Body of pancreas (tissue), 4 donors: ENCODE measurements at regions not wholly inside any gene's neighbourhood (a gene's known extent, or its start where the extent isn't known, plus 50 kb on each side); places are given as distances from the start of the nearest gene placed in this dataset.

Experiments
- ATAC-seq: fragments of 150-250 bp; one replicate; pipeline ENCODE4 v1.9.1; 2016
- DNase-seq, 4 donors: peaks; one replicate each; pipeline ENCODE4 v3.0.0-alpha.2; 2019
- H3K27ac ChIP-seq, 4 donors: fragments of 200-600 bp; sonication (generic); 1 replicate in 3 of 4; 2 replicates in 1 of 4; pipeline versions ENCODE4 v1.5.1 to v1.6.1; 2016 to 2019; ENCODE audit warnings: mild to moderate bottlenecking in 1 of 4, mixed read lengths in 1 of 4, moderate library complexity in 1 of 4
- H3K27me3 ChIP-seq, 2 donors: fragments of 200-600 bp; sonication (generic); one replicate each; pipeline ENCODE4 v1.6.0; 2016; ENCODE audit warnings: mild to moderate bottlenecking in 1 of 2
- H3K36me3 ChIP-seq, 2 donors: fragments of 200-600 bp; sonication (generic); replicated peaks in 1 of 2; 2 replicates each; pipeline ENCODE4 v1.5.1; 2016; ENCODE audit warnings: low read depth in 2 of 2; ENCODE audit not compliant: insufficient read depth in 1 of 2
- H3K4me1 ChIP-seq: fragments of 200-600 bp; sonication (generic); one replicate; pipeline ENCODE4 v1.6.0; 2016
- H3K4me3 ChIP-seq, 2 donors: fragments of 200-600 bp; sonication (generic); 1 replicate in 1 of 2; 2 replicates in 1 of 2; pipeline ENCODE4 v1.5.1; 2016 to 2019
- H3K9me3 ChIP-seq, 3 donors: fragments of 200-600 bp; sonication (generic); 1 replicate in 2 of 3; 2 replicates in 1 of 3; pipeline ENCODE4 v1.5.1; 2016
- POLR2A ChIP-seq, 3 donors: fragments of 450-650 bp; IDR thresholded peaks; one replicate each; pipeline ENCODE4 v1.6.1; 2016; ENCODE audit warnings: antibody characterized with exemption in 3 of 3, mild to moderate bottlenecking in 2 of 3
- WGBS, 2 donors: methylation state at CpG; one replicate each; pipeline ENCODE4 v1.1.5; 2017; 5-methylcytosine and 5-hydroxymethylcytosine counted together
- intact Hi-C: fragments of 100-400 bp; cut with DNase I; formaldehyde crosslinking; loops from one replicate; pipeline ENCODE4 v1.15.1; 2023
- TF ChIP-seq, protein P1 (sequence below), 7 experiments: fragments of 450-650 bp in 4 of 7; fragments of 200-600 bp in 3 of 7; sonication (generic) in 3 of 7; IDR thresholded peaks; one replicate each; pipeline ENCODE4 v1.5.1; 2016 to 2019; ENCODE audit warnings: antibody characterized with exemption in 7 of 7

DNA sequence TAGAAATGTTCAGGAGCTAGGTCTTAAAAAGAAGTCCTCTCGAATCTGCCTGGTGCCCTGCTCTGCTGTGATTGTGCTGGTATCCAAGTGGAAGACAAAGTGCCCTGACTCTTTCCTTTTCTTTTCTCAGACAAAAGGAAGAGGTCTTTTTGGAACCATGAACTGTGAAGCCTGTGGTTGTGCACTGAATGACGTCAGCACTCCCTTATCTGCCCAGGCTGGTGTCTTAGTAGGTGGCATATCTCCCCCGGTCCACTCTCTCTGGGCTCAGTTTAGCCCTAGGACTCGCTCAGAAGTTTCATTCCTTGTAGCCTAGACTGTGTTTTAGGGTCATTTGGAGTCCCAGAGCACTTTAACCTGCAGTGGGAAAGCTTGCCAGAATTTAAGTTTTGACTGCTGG lies 400.3 kb upstream of the CT83 start:
- no peaks in the 10 kb centered on the region for H3K36me3 ChIP-seq
- no peak overlapping the region for H3K27ac ChIP-seq
- ATAC-seq (no peak), DNase-seq (no peak)
- intact Hi-C loops, result no loop called here
- no peaks in the 10 kb centered on the region for H3K9me3 ChIP-seq
- H3K4me1 ChIP-seq, result no peaks in the 10 kb centered on the region
- no peaks in the 10 kb centered on the region for H3K27me3 ChIP-seq
- no peak for TF ChIP-seq POLR2A (IDR thresholded peaks at IDR 0.05)
- TF ChIP-seq, protein P1, sequence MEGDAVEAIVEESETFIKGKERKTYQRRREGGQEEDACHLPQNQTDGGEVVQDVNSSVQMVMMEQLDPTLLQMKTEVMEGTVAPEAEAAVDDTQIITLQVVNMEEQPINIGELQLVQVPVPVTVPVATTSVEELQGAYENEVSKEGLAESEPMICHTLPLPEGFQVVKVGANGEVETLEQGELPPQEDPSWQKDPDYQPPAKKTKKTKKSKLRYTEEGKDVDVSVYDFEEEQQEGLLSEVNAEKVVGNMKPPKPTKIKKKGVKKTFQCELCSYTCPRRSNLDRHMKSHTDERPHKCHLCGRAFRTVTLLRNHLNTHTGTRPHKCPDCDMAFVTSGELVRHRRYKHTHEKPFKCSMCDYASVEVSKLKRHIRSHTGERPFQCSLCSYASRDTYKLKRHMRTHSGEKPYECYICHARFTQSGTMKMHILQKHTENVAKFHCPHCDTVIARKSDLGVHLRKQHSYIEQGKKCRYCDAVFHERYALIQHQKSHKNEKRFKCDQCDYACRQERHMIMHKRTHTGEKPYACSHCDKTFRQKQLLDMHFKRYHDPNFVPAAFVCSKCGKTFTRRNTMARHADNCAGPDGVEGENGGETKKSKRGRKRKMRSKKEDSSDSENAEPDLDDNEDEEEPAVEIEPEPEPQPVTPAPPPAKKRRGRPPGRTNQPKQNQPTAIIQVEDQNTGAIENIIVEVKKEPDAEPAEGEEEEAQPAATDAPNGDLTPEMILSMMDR (IDR thresholded peaks at IDR 0.05), result no peak
- H3K4me3 ChIP-seq, result no peak overlapping the region
- 51% methylated on average over 4 of the region's 4 CpGs; no CpG with 5 or more reads in 1 of the 2 donors for WGBS, 2 donors

DNA sequence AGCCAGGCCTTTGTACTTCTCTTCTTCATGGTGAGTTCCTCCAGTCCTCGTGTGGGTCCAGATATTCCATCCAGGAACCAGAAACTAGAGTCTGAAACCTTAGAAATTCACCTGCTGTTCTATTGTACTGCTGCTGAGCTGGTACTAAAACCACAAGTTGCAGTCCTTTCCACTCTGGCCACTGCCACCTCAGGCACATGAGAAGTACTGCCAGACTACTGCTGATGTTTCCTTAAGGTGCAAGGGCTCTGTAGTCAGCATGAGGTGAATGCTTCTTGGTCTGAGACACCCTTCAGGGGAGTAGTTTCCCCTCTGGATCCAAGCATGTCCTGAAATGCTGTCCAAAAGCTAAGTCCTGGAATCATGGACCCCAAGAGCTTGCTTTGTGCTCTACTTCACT lies 399.6 kb upstream of the CT83 start:
- 17 to 50% methylated on average over 1 of the region's 1 CpG for WGBS, 2 donors
- Histone ChIP-seq H3K36me3 (no peaks in the 10 kb centered on the region), H3K27me3 (no peaks in the 10 kb centered on the region), H3K4me1 (no peaks in the 10 kb centered on the region), H3K4me3 (no peak overlapping the region), H3K27ac (no peak overlapping the region), H3K9me3 (no peaks in the 10 kb centered on the region)
- no peak for DNase-seq
- no peak for ATAC-seq
- intact Hi-C loops, result no loop called here
- TF ChIP-seq, protein P1 (IDR thresholded peaks at IDR 0.05), result no peak
- TF ChIP-seq POLR2A (IDR thresholded peaks at IDR 0.05), result no peak

DNA sequence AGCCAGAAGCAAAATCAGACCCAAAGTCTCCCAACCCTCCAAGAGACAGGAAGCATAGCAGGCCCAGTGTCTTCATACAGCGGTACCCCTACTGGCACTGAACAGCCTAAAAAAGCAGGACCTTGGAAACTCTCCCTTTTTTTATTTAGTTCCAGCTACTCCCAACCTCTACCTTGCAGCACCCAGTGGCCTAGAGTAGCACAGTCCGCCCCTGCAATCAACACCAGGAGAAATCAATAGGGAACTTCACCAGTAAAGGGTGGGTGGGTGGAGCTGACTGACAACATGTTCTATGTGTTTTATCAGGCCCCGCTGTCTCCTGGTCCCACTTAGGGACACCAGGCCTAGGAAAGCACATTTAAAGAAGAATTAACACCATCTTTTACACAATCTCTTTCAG lies 378.5 kb upstream of the CT83 start:
- H3K4me3 ChIP-seq, result no peak overlapping the region
- no peak overlapping the region for H3K27ac ChIP-seq
- intact Hi-C loops, result no loop called here
- 63 to 89% methylated on average over 3 of the region's 3 CpGs for WGBS, 2 donors
- H3K27me3 ChIP-seq, result no peaks in the 10 kb centered on the region
- no peak for ATAC-seq
- no peaks in the 10 kb centered on the region for H3K4me1 ChIP-seq
- no peak for DNase-seq
- no peaks in the 10 kb centered on the region for H3K9me3 ChIP-seq
- TF ChIP-seq POLR2A (IDR thresholded peaks at IDR 0.05), result no peak
- TF ChIP-seq, protein P1 (IDR thresholded peaks at IDR 0.05), result no peak
- no peaks in the 10 kb centered on the region for H3K36me3 ChIP-seq

DNA sequence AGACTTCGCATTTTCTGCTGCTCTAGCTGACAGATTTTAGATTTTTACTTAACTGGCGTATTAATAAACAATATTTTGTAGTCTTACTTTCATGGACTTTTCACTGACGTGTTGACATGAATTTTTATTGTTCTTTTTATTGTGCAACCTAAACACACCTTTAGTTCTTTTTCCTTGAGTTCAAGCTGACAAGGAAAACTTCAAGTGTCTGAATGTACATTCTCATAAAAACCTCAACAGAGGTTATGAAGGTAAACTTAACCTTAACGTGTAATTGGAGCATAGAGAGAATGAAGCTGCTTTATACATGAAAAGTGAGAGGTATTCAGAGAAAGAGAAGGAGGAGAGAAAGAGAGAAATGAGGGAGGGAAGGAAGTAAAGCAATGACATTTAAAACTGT lies 364.3 kb upstream of the CT83 start:
- H3K4me1 ChIP-seq, result no peaks in the 10 kb centered on the region
- no peaks in the 10 kb centered on the region for H3K9me3 ChIP-seq
- WGBS, 2 donors, result 58 to 65% methylated on average over 4 of the region's 4 CpGs
- ATAC-seq (no peak), DNase-seq (no peak)
- no peaks in the 10 kb centered on the region for H3K27me3 ChIP-seq
- intact Hi-C loops, result no loop called here
- TF ChIP-seq, protein P1 (IDR thresholded peaks at IDR 0.05), result no peak
- TF ChIP-seq POLR2A (IDR thresholded peaks at IDR 0.05), result no peak
- H3K36me3 ChIP-seq, result no peaks in the 10 kb centered on the region
- H3K27ac ChIP-seq, result no peak overlapping the region
- H3K4me3 ChIP-seq, result no peak overlapping the region

DNA sequence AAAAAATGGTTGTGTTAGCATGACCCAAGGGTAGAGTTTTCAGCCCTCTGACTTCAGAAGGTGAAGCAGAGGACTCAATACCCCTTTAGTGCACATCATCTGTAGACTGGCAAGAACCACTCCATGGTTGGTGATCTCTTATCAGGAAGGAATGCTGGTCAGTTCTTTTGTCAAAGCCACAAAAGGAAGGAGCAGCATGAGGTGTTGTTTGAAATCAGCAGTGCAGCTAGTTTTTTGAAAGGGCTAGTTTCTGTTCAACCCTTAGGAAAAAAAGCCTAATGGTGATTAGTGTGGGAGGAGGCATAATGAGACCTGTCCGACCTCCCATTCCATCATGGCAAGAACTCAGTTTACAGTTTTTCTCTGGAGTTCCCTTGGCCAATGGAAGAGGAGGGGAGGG lies 362.0 kb upstream of the CT83 start:
- WGBS, 2 donors, result 44 to 80% methylated on average over 1 of the region's 1 CpG
- Histone ChIP-seq H3K9me3 (no peaks in the 10 kb centered on the region), H3K36me3 (no peaks in the 10 kb centered on the region), H3K4me3 (no peak overlapping the region), H3K4me1 (no peaks in the 10 kb centered on the region), H3K27ac (no peak overlapping the region), H3K27me3 (no peaks in the 10 kb centered on the region)
- ATAC-seq (no peak), DNase-seq (no peak)
- intact Hi-C loops, result no loop called here
- no peak for TF ChIP-seq POLR2A (IDR thresholded peaks at IDR 0.05)
- TF ChIP-seq, protein P1 (IDR thresholded peaks at IDR 0.05), result no peak
